Endothelial cell of umbilical vein (primary cell): ENCODE measurements at regions not wholly inside any gene's neighbourhood (a gene's known extent, or its start where the extent isn't known, plus 50 kb on each side); places are given as distances from the start of the nearest gene placed in this dataset.

Experiments
- CTCF ChIP-seq, 2 donors: IDR thresholded peaks; 1 replicate in 1 of 2; 2 replicates in 1 of 2; pipeline ENCODE4 v1.5.1; 2011; ENCODE audit warnings: low read length in 2 of 2, mild to moderate bottlenecking in 2 of 2, moderate library complexity in 2 of 2, control low read depth in 1 of 2, inconsistent platforms in 1 of 2, low read depth in 1 of 2; ENCODE audit not compliant: insufficient read depth in 1 of 2; ENCODE audit errors: extremely low read depth in 1 of 2
- JUN ChIP-seq: IDR thresholded peaks from 2 replicates; pipeline ENCODE4 v1.6.1; 2011; ENCODE audit warnings: borderline replicate concordance, low read depth; ENCODE audit not compliant: insufficient read length, insufficient read depth
- POLR2AphosphoS5 ChIP-seq: IDR thresholded peaks from 2 replicates; pipeline ENCODE4 v1.6.1; 2012; ENCODE audit warnings: low read depth, mild to moderate bottlenecking, control low read depth, low read length, moderate library complexity; ENCODE audit not compliant: insufficient read depth

GRCh38 chr18:78133729-78134128 is 845.9 kb upstream of the SALL3 start:
- TF ChIP-seq CTCF (IDR thresholded peaks at IDR 0.05; ENCODE audit: extremely low read depth in 1 of 2, insufficient read depth in 1 of 2, low read depth in 1 of 2, low read length in 2 of 2) = no peak
- TF ChIP-seq POLR2AphosphoS5 = no peak
- TF ChIP-seq JUN = no peak
